ENCODE measurements at regions not wholly inside any gene's neighbourhood (a gene's known extent, or its start where the extent isn't known, plus 50 kb on each side); places are given as distances from the start of the nearest gene placed in this dataset.

DNA sequence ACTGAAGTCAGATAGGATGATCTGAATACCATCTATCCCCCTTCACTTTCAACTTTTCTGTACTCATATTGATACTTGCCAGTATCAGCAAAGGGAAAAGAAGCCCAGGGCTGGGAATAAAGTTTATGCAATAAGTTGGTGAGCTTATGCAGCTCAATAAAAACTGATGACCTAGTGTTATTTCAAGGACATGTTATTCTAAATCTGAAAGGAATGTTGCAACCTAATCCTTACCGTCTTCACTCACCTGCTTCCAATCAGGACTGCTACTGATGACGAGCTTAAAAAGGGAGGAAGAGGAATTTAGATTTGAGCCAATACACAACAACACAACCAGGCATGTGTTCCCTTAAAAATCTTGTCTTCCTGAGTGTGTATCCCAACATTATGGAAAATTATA is 419.9 kb downstream of the SPRY1 start:
- no peak overlapping the region for H3K4me3 ChIP-seq (ENCODE audit: low read length)
- peak; percentile 63 for DNase-seq (ENCODE audit: low read depth)
- TF ChIP-seq, protein P1, sequence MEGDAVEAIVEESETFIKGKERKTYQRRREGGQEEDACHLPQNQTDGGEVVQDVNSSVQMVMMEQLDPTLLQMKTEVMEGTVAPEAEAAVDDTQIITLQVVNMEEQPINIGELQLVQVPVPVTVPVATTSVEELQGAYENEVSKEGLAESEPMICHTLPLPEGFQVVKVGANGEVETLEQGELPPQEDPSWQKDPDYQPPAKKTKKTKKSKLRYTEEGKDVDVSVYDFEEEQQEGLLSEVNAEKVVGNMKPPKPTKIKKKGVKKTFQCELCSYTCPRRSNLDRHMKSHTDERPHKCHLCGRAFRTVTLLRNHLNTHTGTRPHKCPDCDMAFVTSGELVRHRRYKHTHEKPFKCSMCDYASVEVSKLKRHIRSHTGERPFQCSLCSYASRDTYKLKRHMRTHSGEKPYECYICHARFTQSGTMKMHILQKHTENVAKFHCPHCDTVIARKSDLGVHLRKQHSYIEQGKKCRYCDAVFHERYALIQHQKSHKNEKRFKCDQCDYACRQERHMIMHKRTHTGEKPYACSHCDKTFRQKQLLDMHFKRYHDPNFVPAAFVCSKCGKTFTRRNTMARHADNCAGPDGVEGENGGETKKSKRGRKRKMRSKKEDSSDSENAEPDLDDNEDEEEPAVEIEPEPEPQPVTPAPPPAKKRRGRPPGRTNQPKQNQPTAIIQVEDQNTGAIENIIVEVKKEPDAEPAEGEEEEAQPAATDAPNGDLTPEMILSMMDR (conservative IDR thresholded peaks at IDR 0.05; ENCODE audit: low read length) = no peak

DNA sequence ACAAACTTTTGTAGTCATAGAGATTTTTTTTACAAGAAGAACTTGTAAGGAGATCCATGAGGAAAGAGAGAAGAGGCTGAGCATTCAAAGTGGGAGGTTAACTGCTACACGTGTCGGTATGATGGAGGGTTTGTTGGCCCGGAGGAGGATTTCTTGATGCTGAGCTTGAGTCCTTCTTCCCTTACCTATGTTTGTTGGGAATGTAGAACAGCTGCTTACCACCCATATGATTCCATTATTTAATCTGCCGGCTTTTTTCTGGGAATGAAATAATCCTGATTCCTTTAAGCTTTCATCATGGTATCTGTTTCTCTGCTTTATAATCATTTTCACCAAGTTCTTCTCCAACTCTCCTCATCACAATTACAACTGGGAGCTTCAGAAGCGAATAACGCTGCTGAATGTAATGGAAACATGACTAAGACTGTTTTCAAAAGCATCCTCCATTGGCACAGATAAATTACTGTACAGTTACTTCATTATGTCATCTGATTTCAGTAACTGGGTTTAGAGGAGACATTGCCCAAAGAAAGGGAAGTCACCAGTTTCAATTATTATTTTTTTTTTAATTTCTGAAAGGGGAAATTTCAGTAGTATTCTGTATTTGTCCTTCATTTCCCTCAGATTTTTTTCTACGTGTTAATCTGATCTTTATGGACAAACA is 420.6 kb downstream of the SPRY1 start:
- H3K4me3 ChIP-seq (ENCODE audit: low read length) = no peak overlapping the region
- DNase-seq (ENCODE audit: low read depth) = no peak
- TF ChIP-seq, protein P1 (conservative IDR thresholded peaks at IDR 0.05; ENCODE audit: low read length) = no peak

DNA sequence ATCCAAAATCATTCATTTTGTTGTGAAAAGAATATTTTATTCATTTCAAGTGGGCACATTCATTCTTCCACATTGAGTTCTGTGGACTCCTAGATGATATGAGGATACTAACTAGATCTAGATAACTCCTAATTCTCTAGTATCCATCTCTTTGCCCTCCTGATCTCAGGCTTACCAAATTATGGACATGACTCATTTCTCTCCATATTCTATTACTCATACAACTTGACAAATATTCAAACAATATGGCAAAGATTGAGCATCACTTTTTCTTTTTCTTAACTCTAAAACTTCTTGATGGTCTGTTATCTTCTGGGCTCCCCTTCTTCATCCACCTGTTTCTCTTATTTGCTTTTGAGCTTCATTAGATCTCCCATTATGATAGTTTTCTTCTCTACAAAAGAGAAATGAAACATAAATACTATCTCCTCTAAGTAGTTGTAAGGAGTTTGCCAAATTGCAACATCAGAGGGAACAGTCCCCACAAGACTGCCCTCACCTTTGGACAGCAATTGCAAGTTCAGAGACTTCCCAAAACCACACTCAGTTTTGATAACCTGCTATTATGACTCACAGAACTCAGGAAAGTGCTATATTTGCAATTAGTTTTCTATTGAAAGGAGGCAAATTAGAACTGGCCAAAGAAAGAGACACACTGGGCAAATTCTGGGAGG is 422.9 kb downstream of the SPRY1 start:
- H3K4me3 ChIP-seq (ENCODE audit: low read length) = no peak overlapping the region
- DNase-seq (ENCODE audit: low read depth) = no peak
- TF ChIP-seq, protein P1 (conservative IDR thresholded peaks at IDR 0.05; ENCODE audit: low read length) = no peak

DNA sequence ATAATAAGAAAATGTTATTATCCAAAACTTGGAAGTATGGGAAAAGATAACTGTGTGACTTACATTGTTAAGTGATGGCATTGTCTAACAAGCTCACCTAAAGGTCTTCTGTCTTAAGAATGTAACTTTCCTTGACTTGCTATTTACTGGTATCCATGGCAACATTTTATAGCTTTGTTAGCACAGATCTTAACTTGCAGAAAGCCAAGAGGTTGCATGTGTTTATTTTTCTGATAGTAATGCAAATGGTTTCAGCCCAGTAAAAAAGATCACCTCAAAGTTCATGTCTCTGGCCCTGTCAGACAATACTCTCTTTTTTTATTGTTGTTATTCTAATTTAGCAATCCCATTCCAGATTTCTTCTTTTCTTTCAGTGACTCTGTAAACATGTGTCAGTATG is 425.3 kb downstream of the SPRY1 start:
- TF ChIP-seq, protein P1 (conservative IDR thresholded peaks at IDR 0.05; ENCODE audit: low read length) = no peak
- H3K4me3 ChIP-seq (ENCODE audit: low read length) = no peak overlapping the region
- DNase-seq (ENCODE audit: low read depth) = peak; percentile 35

DNA sequence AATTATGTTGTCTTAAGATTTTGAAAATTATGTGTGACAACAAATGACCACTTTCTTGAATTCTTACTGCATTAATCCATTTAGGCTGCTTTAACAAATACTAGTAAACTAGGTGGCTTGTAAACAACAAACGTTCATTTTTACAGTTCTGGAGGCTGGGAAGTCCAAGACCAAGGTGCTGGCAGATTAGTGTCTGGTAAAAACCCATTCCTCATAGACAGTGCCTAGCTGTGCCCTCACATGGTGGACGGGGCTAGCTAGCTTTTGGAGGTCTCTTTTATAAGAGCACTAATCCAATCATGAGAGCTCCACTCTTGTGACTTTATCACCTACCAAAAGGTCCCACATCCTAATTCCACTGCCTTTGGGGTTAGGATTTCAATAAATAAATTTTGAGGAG is 425.8 kb downstream of the SPRY1 start:
- no peak for DNase-seq (ENCODE audit: low read depth)
- no peak overlapping the region for H3K4me3 ChIP-seq (ENCODE audit: low read length)
- TF ChIP-seq, protein P1 (conservative IDR thresholded peaks at IDR 0.05; ENCODE audit: low read length) = no peak

DNA sequence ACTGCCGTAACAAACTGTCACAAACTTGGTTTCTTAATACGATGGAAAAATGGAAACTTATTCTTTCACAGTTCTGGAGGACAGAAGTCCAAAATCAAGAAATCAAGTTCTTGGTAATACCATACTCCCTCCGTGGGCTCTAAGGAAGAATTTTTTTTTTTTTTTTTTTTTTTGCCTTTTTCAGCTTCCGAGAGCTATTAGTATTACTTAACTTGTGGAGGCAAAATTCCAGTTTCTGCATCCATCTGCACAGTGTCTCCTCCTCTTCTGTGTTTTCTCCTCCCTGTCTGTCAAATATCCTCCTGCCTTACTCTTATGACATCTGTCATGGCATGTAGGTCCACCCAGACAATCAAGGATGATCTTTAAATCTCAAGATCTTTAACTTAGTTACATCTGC is 426.6 kb downstream of the SPRY1 start:
- TF ChIP-seq, protein P1 (conservative IDR thresholded peaks at IDR 0.05; ENCODE audit: low read length) = no peak
- DNase-seq (ENCODE audit: low read depth) = no peak
- no peak overlapping the region for H3K4me3 ChIP-seq (ENCODE audit: low read length)

DNA sequence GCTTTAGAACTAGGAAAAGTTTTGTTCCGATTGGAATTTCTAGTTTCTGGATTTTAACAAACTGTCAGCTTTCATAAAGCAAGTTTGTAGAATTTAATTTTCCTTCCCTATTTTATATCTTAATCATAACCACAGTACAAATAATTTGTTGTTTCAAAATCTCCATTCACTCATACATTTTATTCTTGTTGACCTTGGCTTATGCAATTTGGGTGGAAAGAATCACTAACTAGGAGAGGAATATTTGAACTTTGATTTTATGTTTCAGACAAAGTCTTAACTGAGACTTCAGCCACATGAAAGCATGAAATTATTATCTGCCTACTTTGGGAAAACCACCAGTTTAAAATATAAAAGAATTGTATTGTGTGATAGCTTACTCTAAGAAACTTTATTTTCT is 427.9 kb downstream of the SPRY1 start:
- TF ChIP-seq, protein P1 (conservative IDR thresholded peaks at IDR 0.05; ENCODE audit: low read length) = no peak
- no peak for DNase-seq (ENCODE audit: low read depth)
- H3K4me3 ChIP-seq (ENCODE audit: low read length) = no peak overlapping the region
